ENCODE measurements at regions not wholly inside any gene's neighbourhood (a gene's known extent, or its start where the extent isn't known, plus 50 kb on each side); places are given as distances from the start of the nearest gene placed in this dataset.
"Not testable (repeated sequence)": the region's sequence is repeated elsewhere in the genome, so short reads cannot be mapped to it uniquely, and the experiment has no call there.

- DNase-seq (ENCODE audit: low read depth), result not testable (repeated sequence)
These were observed 1677.0 kb downstream of the C4orf33 start for GRCh38 chr4:130772966-130773365.

GRCh38 chr4:130808492-130808891, 1712.5 kb downstream of the C4orf33 start:
- no peak for DNase-seq (ENCODE audit: low read depth)

GRCh38 chr4:130812117-130812765, 1716.3 kb downstream of the C4orf33 start:
- no peak for DNase-seq (ENCODE audit: low read depth)

GRCh38 chr4:130814896-130815295, 1718.9 kb downstream of the C4orf33 start:
- no peak for DNase-seq (ENCODE audit: low read depth)

GRCh38 chr4:130820448-130820847, 1724.5 kb downstream of the C4orf33 start:
- DNase-seq (ENCODE audit: low read depth), result no peak

- DNase-seq (ENCODE audit: low read depth), result no peak
These were observed 1729.3 kb downstream of the C4orf33 start for GRCh38 chr4:130825284-130825683.

- no peak for DNase-seq (ENCODE audit: low read depth)
These were observed 1754.1 kb downstream of the C4orf33 start for GRCh38 chr4:130850019-130850524.

GRCh38 chr4:130851107-130851506, 1755.2 kb downstream of the C4orf33 start:
- no peak for DNase-seq (ENCODE audit: low read depth)

GRCh38 chr4:130851932-130852331, 1756.0 kb downstream of the C4orf33 start:
- no peak for DNase-seq (ENCODE audit: low read depth)

- no peak for DNase-seq (ENCODE audit: low read depth)
These were observed 1759.6 kb downstream of the C4orf33 start for GRCh38 chr4:130855533-130855932.

- no peak for DNase-seq (ENCODE audit: low read depth)
These were observed 1764.0 kb downstream of the C4orf33 start for GRCh38 chr4:130859991-130860390.

GRCh38 chr4:130896920-130897319, 1801.0 kb downstream of the C4orf33 start:
- no peak for DNase-seq (ENCODE audit: low read depth)

GRCh38 chr4:130901321-130901720, 1805.4 kb downstream of the C4orf33 start:
- no peak for DNase-seq (ENCODE audit: low read depth)

GRCh38 chr4:130922955-130923354, 1827.0 kb downstream of the C4orf33 start:
- DNase-seq (ENCODE audit: low read depth), result no peak

GRCh38 chr4:130955520-130955919, 1859.6 kb downstream of the C4orf33 start:
- DNase-seq (ENCODE audit: low read depth), result no peak

GRCh38 chr4:130985371-130985770, 1889.4 kb downstream of the C4orf33 start:
- DNase-seq (ENCODE audit: low read depth), result no peak

GRCh38 chr4:130995988-130996387, 1900.0 kb downstream of the C4orf33 start:
- DNase-seq (ENCODE audit: low read depth), result no peak

GRCh38 chr4:131001371-131001770, 1905.4 kb downstream of the C4orf33 start:
- no peak for DNase-seq (ENCODE audit: low read depth)

- DNase-seq (ENCODE audit: low read depth), result no peak
These were observed 1906.2 kb downstream of the C4orf33 start for GRCh38 chr4:131002132-131002531.

GRCh38 chr4:131006388-131006787, 1910.4 kb downstream of the C4orf33 start:
- no peak for DNase-seq (ENCODE audit: low read depth)

- DNase-seq (ENCODE audit: low read depth), result not testable (repeated sequence)
These were observed 1916.0 kb downstream of the C4orf33 start for GRCh38 chr4:131011961-131012360.

- DNase-seq (ENCODE audit: low read depth), result no peak
These were observed 1917.3 kb downstream of the C4orf33 start for GRCh38 chr4:131013226-131013625.

GRCh38 chr4:131026771-131027170, 1930.8 kb downstream of the C4orf33 start:
- no peak for DNase-seq (ENCODE audit: low read depth)

- no peak for DNase-seq (ENCODE audit: low read depth)
These were observed 1948.4 kb downstream of the C4orf33 start for GRCh38 chr4:131044368-131044767.
